ENCODE measurements at regions not wholly inside any gene's neighbourhood (a gene's known extent, or its start where the extent isn't known, plus 50 kb on each side); places are given as distances from the start of the nearest gene placed in this dataset.
"Not testable (repeated sequence)": the region's sequence is repeated elsewhere in the genome, so short reads cannot be mapped to it uniquely, and the experiment has no call there.

DNA sequence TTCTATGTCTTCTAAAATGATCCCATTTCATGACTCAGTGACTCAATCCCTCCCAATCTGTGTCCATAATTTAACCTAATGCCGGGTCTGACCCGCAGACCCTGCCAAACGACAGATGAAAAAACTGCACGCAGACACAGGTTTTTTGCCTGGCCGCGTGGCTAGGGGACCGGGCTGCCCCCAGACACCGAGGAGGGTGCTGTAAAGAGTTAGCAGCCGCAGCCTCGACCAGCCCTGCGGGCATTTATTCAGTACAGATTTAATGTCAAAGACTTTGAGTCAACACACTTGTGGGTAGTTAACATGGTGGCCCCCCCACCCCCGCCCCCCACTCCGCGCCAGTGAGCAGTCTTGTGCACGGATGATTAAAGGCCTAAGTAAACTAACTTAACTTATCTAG is 1324.7 kb downstream of the GATA3 start:
- in situ Hi-C loops (cut with HindIII; ENCODE audit: low sequenced_read_pairs) = no loop called here

- in situ Hi-C loops (cut with HindIII; ENCODE audit: low sequenced_read_pairs) = no loop called here
Measured at GRCh38 chr10:9381733-9382532, 1327.4 kb downstream of the GATA3 start.

DNA sequence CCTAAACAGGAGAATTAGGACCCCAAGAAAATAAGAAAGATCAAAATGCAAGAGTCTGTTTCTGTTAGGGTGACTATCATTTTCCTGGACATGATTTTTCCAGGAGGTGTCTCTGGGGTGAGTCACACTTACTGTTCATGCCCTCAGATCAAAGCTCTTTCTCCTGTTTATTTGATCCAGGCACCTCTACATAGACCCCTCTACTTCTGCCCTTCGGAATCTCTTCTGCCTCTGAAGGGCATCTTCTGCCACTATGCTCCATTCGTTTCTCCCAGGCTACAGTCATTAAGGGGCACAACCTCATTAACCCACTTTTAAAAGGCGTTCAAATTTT is 1328.0 kb downstream of the GATA3 start:
- in situ Hi-C loops (cut with HindIII; ENCODE audit: low sequenced_read_pairs) = no loop called here

- in situ Hi-C loops (cut with HindIII; ENCODE audit: low sequenced_read_pairs) = no loop called here
Measured at GRCh38 chr10:9390516-9390915, 1336.0 kb downstream of the GATA3 start.

DNA sequence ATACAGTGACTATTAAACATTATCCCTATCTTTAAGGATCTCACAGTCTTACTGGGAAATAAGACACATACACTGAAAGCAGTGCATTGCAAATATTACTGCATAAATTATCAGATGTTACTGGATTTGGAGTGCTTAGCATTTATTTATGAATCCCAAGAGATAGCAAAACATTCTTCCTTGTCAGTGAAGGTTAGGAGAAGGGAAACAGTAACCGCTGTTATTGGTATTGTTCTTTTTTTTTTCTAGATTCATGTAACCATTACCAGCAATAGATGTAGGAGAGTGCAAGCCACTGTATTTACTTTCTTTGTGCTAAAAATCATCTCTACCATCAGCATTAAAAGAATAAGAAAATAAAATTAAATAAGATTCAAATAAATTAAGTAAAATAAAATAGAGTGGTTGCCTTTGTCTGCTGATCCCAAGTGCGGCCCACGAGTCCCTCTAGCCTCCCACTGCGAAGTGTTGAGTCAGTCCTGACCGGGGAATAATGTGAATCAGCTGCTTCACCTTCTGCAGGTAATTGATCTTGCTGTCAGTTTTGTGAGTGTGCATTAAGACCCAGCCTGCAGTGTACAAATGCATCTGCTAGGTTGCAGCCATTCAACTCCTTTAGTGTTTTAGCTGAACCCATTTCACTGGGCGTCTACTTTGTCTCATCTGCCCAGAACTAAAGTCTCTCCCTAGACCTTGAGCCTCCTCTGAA is 1344.9 kb downstream of the GATA3 start:
- in situ Hi-C loops (cut with HindIII; ENCODE audit: low sequenced_read_pairs) = no loop called here

DNA sequence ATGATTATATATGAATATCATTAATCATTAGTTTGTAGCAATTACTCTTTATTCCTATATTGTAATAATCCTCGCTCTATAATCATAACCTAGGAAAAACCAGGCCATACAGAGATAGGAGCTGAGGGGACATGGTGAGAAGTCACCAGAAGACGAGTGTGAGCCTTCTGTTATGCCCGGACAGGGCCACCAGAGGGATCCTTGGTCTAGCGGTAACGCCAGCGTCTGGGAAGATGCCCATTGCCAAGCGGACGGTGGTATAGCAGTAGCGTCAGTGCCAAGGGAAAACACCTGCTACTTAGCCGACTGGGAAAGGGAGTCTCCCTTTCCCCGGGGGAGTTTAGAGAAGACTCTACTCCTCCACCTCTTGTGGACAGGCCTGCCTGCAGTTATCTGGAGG is 1347.6 kb downstream of the GATA3 start:
- in situ Hi-C loops (cut with HindIII; ENCODE audit: low sequenced_read_pairs) = not testable (repeated sequence)

GRCh38 chr10:9402507-9403195 is 1348.2 kb downstream of the GATA3 start:
- in situ Hi-C loops (cut with HindIII; ENCODE audit: low sequenced_read_pairs) = not testable (repeated sequence)

DNA sequence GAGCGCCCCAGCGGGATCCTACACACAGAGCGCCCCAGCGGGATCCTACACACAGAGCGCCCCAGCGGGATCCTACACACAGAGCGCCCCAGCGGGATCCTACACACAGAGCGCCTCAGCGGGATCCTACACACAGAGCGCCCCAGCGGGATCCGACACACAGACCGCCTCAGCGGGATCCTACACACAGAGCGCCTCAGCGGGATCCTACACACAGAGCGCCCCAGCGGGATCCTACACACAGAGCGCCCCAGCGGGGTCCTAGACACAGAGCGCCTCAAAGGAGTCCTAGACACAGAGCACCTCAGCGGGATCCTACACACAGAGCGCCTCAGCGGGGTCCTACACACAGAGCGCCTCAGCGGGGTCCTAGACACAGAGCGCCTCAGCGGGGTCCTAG is 1352.7 kb downstream of the GATA3 start:
- in situ Hi-C loops (cut with HindIII; ENCODE audit: low sequenced_read_pairs) = not testable (repeated sequence)

DNA sequence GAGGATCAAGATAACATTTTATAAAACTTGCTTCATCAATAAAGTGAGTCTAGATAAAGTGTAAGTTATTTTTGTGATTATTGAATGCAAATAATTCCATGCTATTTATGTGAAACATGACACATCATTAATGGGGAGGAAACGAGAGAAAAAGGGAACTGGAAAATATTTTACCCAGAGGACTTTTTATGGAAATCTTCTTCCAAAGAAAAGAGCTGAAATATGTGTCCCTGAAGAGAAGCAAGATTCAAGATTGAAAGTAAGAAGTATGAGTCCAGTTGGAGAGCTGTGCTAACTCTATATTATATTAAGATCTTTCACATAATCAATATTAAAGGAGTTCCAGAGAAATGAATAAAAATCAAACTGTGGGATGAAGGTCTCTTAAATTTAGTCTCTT is 1361.8 kb downstream of the GATA3 start:
- in situ Hi-C loops (cut with HindIII; ENCODE audit: low sequenced_read_pairs) = no loop called here

DNA sequence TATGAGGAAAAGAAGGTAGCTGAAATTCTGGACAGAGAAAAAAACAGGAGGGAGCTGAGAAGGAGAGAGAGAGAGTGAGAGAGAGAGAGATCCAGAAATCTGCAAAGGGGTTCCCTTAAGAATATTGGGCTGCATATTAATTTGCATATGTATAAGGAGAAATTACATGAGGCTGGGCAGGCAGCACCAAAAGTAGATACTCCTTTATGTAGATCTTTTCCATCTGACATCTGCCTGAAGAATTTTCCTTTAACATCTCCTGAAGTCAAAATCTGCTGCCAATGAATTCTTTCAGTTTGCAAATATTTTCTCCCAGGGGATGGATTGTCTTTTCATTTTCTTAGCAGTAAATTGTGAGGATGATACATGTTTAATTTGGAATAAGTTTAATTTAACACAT is 1365.3 kb downstream of the GATA3 start:
- in situ Hi-C loops (cut with HindIII; ENCODE audit: low sequenced_read_pairs) = no loop called here

DNA sequence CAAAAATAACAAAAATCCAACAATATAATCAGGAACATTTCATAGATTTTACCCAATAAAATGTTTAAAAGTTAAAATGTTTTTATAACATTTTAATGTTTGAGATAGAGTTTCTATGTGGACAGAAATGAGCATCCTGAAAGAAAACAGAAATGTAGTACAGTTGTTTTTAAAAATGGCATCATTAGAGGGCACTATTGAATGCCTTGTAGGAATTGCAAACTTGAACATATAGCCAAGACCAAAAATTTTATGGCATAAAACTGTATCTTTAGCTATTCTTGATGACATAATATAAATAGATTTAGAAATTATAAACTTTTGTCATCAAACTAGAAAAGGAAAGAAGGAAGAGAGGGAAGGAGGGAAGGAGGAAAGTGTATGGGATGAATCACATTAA is 1372.7 kb downstream of the GATA3 start:
- in situ Hi-C loops (cut with HindIII; ENCODE audit: low sequenced_read_pairs) = no loop called here

DNA sequence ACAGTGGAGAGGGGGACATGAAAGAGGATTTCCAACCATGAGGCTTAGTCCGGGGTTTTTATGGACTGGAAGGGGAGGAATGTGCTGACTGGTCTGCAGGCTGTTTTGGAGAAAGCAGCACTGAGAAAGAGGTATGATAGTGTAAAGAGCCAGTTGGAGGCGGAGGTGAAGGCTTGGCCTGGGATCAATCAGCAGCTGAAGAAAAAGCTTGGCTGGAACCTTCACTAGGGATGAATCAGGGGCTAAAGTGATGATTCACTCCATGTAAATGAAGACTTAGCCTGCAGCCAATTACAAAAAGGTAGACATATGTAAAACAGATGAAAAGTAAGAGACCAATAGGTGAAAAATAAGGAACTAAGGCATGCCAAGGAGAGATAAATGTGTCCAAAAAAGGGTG is 1382.6 kb downstream of the GATA3 start:
- in situ Hi-C loops (cut with HindIII; ENCODE audit: low sequenced_read_pairs) = no loop called here

DNA sequence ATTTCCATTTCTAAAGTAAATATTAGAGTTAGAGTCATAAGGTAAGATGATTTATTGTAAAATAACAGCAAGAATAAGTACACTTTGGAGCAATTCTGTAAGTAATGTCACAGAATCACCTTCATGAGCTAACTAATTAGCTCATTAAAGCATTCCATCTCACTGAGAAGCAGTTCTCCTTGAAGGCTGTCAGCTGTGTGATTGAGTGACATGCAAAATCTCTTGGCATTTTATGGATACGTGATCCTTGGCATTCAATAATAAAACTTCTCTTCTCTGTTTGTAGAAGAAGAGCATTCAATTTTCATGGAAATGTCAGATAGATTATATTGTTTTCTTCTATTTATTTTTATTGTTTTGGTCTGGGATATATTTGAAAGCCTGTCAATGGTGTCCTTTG is 1389.3 kb downstream of the GATA3 start:
- in situ Hi-C loops (cut with HindIII; ENCODE audit: low sequenced_read_pairs) = no loop called here

GRCh38 chr10:9449530-9449929 is 1395.0 kb downstream of the GATA3 start:
- in situ Hi-C loops (cut with HindIII; ENCODE audit: low sequenced_read_pairs) = no loop called here

DNA sequence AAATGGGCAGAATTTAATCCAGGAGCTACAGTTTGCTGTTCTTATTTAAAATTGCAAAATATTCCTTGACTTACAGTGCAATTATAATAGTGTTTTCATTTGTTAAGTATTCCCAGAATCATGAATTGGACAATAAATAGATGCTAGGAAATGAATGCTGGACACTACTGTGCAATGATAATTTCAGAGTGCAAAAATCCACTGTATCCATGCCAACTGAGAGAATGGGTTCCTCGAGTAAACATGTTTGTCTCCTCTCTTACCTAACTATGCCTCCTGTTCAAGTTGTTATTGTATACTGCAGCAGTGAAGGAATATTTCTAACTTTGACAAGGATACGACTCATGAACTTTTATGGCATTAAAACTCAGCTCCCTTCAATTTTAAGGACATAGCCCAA is 1396.3 kb downstream of the GATA3 start:
- in situ Hi-C loops (cut with HindIII; ENCODE audit: low sequenced_read_pairs) = no loop called here

GRCh38 chr10:9451211-9451773 is 1396.8 kb downstream of the GATA3 start:
- in situ Hi-C loops (cut with HindIII; ENCODE audit: low sequenced_read_pairs) = no loop called here

GRCh38 chr10:9452056-9452455 is 1397.6 kb downstream of the GATA3 start:
- in situ Hi-C loops (cut with HindIII; ENCODE audit: low sequenced_read_pairs) = no loop called here

- in situ Hi-C loops (cut with HindIII; ENCODE audit: low sequenced_read_pairs) = not testable (repeated sequence)
Measured at GRCh38 chr10:9453871-9454270, 1399.4 kb downstream of the GATA3 start.

DNA sequence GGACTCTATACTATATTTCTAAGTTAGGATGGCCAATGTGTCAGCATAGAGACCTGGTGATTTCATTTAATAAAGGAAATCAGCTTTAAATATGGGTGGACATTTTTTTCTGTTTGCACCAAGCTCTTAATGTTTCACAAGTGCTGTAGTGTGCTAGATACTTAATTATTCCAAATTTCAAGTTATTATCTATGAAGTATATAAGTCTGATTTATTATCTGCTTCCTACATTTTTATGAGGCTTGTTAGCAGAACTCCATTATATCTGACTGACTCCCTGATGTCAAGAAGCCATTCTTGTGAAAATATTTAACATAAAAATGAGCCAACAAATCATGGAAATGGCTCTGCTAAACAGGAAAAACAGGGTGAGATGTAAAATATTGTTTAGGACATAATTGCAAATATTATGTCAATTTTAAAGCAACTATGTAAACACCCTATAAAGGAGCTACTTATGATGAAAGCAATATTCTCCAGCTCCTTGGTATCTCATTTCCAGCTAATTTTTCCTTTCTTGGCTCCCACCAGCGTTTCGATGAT is 1415.2 kb downstream of the GATA3 start:
- in situ Hi-C loops (cut with HindIII; ENCODE audit: low sequenced_read_pairs) = no loop called here

- in situ Hi-C loops (cut with HindIII; ENCODE audit: low sequenced_read_pairs) = no loop called here
Measured at GRCh38 chr10:9470581-9470980, 1416.1 kb downstream of the GATA3 start.

- in situ Hi-C loops (cut with HindIII; ENCODE audit: low sequenced_read_pairs) = no loop called here
Measured at GRCh38 chr10:9501944-9502343, 1447.5 kb downstream of the GATA3 start.
